Brain pericyte (primary cell): ENCODE measurements at regions not wholly inside any gene's neighbourhood (a gene's known extent, or its start where the extent isn't known, plus 50 kb on each side); places are given as distances from the start of the nearest gene placed in this dataset.
"Not testable (repeated sequence)": the region's sequence is repeated elsewhere in the genome, so short reads cannot be mapped to it uniquely, and the experiment has no call there.

Experiments
- DNase-seq: peaks from one replicate; pipeline ENCODE4 v3.0.0-alpha.2; 2012; ENCODE audit warnings: low read depth, low spot score

- not testable (repeated sequence) for DNase-seq
These were observed 262.5 kb downstream of the SMARCA2 start for GRCh38 chr9:2277644-2278043.

GRCh38 chr9:2279138-2279537, 264.0 kb downstream of the SMARCA2 start:
- DNase-seq: not testable (repeated sequence)

- DNase-seq: no peak
These were observed 266.1 kb downstream of the SMARCA2 start for GRCh38 chr9:2281031-2281802.

GRCh38 chr9:2281803-2282185, 266.6 kb downstream of the SMARCA2 start:
- DNase-seq: no peak

- DNase-seq: no peak
These were observed 269.6 kb downstream of the SMARCA2 start for GRCh38 chr9:2284770-2285169.

- no peak for DNase-seq
These were observed 270.5 kb downstream of the SMARCA2 start for GRCh38 chr9:2285416-2286332.

GRCh38 chr9:2286333-2286705, 271.2 kb downstream of the SMARCA2 start:
- DNase-seq: no peak

- no peak for DNase-seq
These were observed 271.8 kb downstream of the SMARCA2 start for GRCh38 chr9:2286825-2287455.

- no peak for DNase-seq
These were observed 273.2 kb downstream of the SMARCA2 start for GRCh38 chr9:2288309-2288708.

GRCh38 chr9:2289263-2289662, 274.1 kb downstream of the SMARCA2 start:
- DNase-seq: no peak

- DNase-seq: no peak
These were observed 275.2 kb downstream of the SMARCA2 start for GRCh38 chr9:2290382-2290781.

- DNase-seq: no peak
These were observed 277.0 kb downstream of the SMARCA2 start for GRCh38 chr9:2291980-2292704.

GRCh38 chr9:2292733-2293132, 277.6 kb downstream of the SMARCA2 start:
- no peak for DNase-seq

GRCh38 chr9:2297771-2298170, 282.6 kb downstream of the SMARCA2 start:
- DNase-seq: no peak

GRCh38 chr9:2298217-2298616, 283.1 kb downstream of the SMARCA2 start:
- DNase-seq: no peak

- no peak for DNase-seq
These were observed 284.2 kb downstream of the SMARCA2 start for GRCh38 chr9:2299156-2299842.

- no peak for DNase-seq
These were observed 284.7 kb downstream of the SMARCA2 start for GRCh38 chr9:2299843-2300205.

- no peak for DNase-seq
These were observed 285.2 kb downstream of the SMARCA2 start for GRCh38 chr9:2300325-2300724.

- DNase-seq: no peak
These were observed 287.5 kb downstream of the SMARCA2 start for GRCh38 chr9:2302606-2303005.

- no peak for DNase-seq
These were observed 287.9 kb downstream of the SMARCA2 start for GRCh38 chr9:2303056-2303455.

- no peak for DNase-seq
These were observed 292.3 kb downstream of the SMARCA2 start for GRCh38 chr9:2307480-2307879.
